Ectodermal cell (in vitro differentiated cells): ENCODE measurements at regions not wholly inside any gene's neighbourhood (a gene's known extent, or its start where the extent isn't known, plus 50 kb on each side); places are given as distances from the start of the nearest gene placed in this dataset.

ENCODE experiments used
- H3K27ac ChIP-seq: 2 replicates; pipeline ENCODE4 v1.7.0; 2013; ENCODE audit warnings: mild to moderate bottlenecking, low read depth, low read length; ENCODE audit not compliant: insufficient read depth, poor library complexity, severe bottlenecking
- H3K27me3 ChIP-seq: 2 replicates; pipeline ENCODE4 v1.7.0; 2013; ENCODE audit warnings: mild to moderate bottlenecking, low read length; ENCODE audit not compliant: insufficient read depth, control insufficient read depth, poor library complexity, severe bottlenecking
- H3K36me3 ChIP-seq: one replicate; pipeline ENCODE4 v1.7.0; 2013; ENCODE audit warnings: low read length; ENCODE audit not compliant: control insufficient read depth, insufficient read depth
- H3K4me1 ChIP-seq: one replicate; pipeline ENCODE4 v1.7.0; 2013; ENCODE audit warnings: low read length; ENCODE audit not compliant: control insufficient read depth, insufficient read depth
- H3K4me3 ChIP-seq: 2 replicates; pipeline ENCODE4 v1.7.0; 2013; ENCODE audit warnings: low read depth, low read length, control low read depth; ENCODE audit not compliant: insufficient read depth
- H3K9me3 ChIP-seq: 2 replicates; pipeline ENCODE4 v1.7.0; 2013; ENCODE audit warnings: mild to moderate bottlenecking, low read length, moderate library complexity; ENCODE audit not compliant: control insufficient read depth
- WGBS, 2 experiments: methylation state at CpG; one replicate each; pipeline ENCODE4 v1.1.7; 2013; ENCODE audit warnings: missing lambda C conversion rate in 2 of 2; 5-methylcytosine and 5-hydroxymethylcytosine counted together

GRCh38 chr14:86990396-86990795, 1002.6 kb downstream of the GALC start:
- H3K27me3 ChIP-seq: no peaks in the 10 kb centered on the region
- 88 to 89% methylated on average over 2 of the region's 2 CpGs for WGBS, 2 experiments
- H3K27ac ChIP-seq: no peak overlapping the region
- H3K4me3 ChIP-seq: no peak overlapping the region
- H3K9me3 ChIP-seq: no peaks in the 10 kb centered on the region
- no peaks in the 10 kb centered on the region for H3K4me1 ChIP-seq
- no peaks in the 10 kb centered on the region for H3K36me3 ChIP-seq

GRCh38 chr14:86989285-86989684, 1003.7 kb downstream of the GALC start:
- H3K27ac ChIP-seq: no peak overlapping the region
- no peaks in the 10 kb centered on the region for H3K4me1 ChIP-seq
- H3K36me3 ChIP-seq: no peaks in the 10 kb centered on the region
- H3K4me3 ChIP-seq: no peak overlapping the region
- no peaks in the 10 kb centered on the region for H3K27me3 ChIP-seq
- no peaks in the 10 kb centered on the region for H3K9me3 ChIP-seq
- no CpG with 5 or more reads among the region's 1 CpG for WGBS, 2 experiments

- 92 to 97% methylated on average over 3 of the region's 3 CpGs for WGBS, 2 experiments
- Histone ChIP-seq H3K27me3 (no peaks in the 10 kb centered on the region), H3K4me1 (no peaks in the 10 kb centered on the region), H3K36me3 (no peaks in the 10 kb centered on the region), H3K27ac (no peak overlapping the region), H3K9me3 (no peaks in the 10 kb centered on the region), H3K4me3 (no peak overlapping the region)
Measured at GRCh38 chr14:86987966-86988365, 1005.0 kb downstream of the GALC start.

- Histone ChIP-seq H3K27ac (no peak overlapping the region), H3K27me3 (no peaks in the 10 kb centered on the region)
- WGBS, 2 experiments: 94 to 100% methylated on average over 1 of the region's 1 CpG
Measured at GRCh38 chr14:86973177-86973576, 1019.8 kb downstream of the GALC start.

GRCh38 chr14:86971292-86971691, 1021.7 kb downstream of the GALC start:
- Histone ChIP-seq H3K27ac (no peak overlapping the region), H3K9me3 (no peaks in the 10 kb centered on the region), H3K4me1 (no peaks in the 10 kb centered on the region), H3K4me3 (no peak overlapping the region), H3K27me3 (no peaks in the 10 kb centered on the region), H3K36me3 (no peaks in the 10 kb centered on the region)
- WGBS, 2 experiments: 95 to 100% methylated on average over 2 of the region's 2 CpGs

More at GRCh38 chr14:86973177-86973576, 1019.8 kb downstream of the GALC start:
- H3K9me3 ChIP-seq: no peaks in the 10 kb centered on the region
- no peaks in the 10 kb centered on the region for H3K36me3 ChIP-seq
- no peaks in the 10 kb centered on the region for H3K4me1 ChIP-seq
- no peak overlapping the region for H3K4me3 ChIP-seq

GRCh38 chr14:86961106-86961716, 1031.8 kb downstream of the GALC start:
- WGBS, 2 experiments: 39 to 50% methylated on average over 2 of the region's 2 CpGs
- no peaks in the 10 kb centered on the region for H3K36me3 ChIP-seq
- no peak overlapping the region for H3K27ac ChIP-seq
- H3K27me3 ChIP-seq: no peaks in the 10 kb centered on the region
- H3K4me3 ChIP-seq: no peak overlapping the region
- no peaks in the 10 kb centered on the region for H3K9me3 ChIP-seq
- no peaks in the 10 kb centered on the region for H3K4me1 ChIP-seq

- WGBS, 2 experiments: 92 to 93% methylated on average over 5 of the region's 5 CpGs
- Histone ChIP-seq H3K9me3 (no peaks in the 10 kb centered on the region), H3K27me3 (no peaks in the 10 kb centered on the region), H3K36me3 (no peaks in the 10 kb centered on the region), H3K4me1 (no peaks in the 10 kb centered on the region), H3K27ac (no peak overlapping the region), H3K4me3 (no peak overlapping the region)
Measured at GRCh38 chr14:86955771-86956354, 1037.1 kb downstream of the GALC start.

- H3K27ac ChIP-seq: no peak overlapping the region
- WGBS, 2 experiments: 13% methylated on average over 1 of the region's 1 CpG; no CpG with 5 or more reads in 1 of the 2 experiments
Measured at GRCh38 chr14:86954623-86955022, 1038.4 kb downstream of the GALC start.

GRCh38 chr14:86946446-86946845, 1046.5 kb downstream of the GALC start:
- 84 to 94% methylated on average over 3 of the region's 3 CpGs for WGBS, 2 experiments
- Histone ChIP-seq H3K4me1 (no peaks in the 10 kb centered on the region), H3K27me3 (no peaks in the 10 kb centered on the region), H3K9me3 (no peaks in the 10 kb centered on the region), H3K36me3 (no peaks in the 10 kb centered on the region), H3K27ac (no peak overlapping the region), H3K4me3 (no peak overlapping the region)

More at GRCh38 chr14:86954623-86955022, 1038.4 kb downstream of the GALC start:
- H3K4me1 ChIP-seq: no peaks in the 10 kb centered on the region
- no peaks in the 10 kb centered on the region for H3K27me3 ChIP-seq
- H3K9me3 ChIP-seq: no peaks in the 10 kb centered on the region
- H3K36me3 ChIP-seq: no peaks in the 10 kb centered on the region
- no peak overlapping the region for H3K4me3 ChIP-seq

GRCh38 chr14:86944434-86944833, 1048.5 kb downstream of the GALC start:
- H3K4me1 ChIP-seq: no peaks in the 10 kb centered on the region
- H3K27me3 ChIP-seq: no peaks in the 10 kb centered on the region
- H3K36me3 ChIP-seq: no peaks in the 10 kb centered on the region
- 95 to 98% methylated on average over 5 of the region's 5 CpGs for whole genome bisulfite sequencing, 2 experiments
- no peak overlapping the region for H3K4me3 ChIP-seq
- no peak overlapping the region for H3K27ac ChIP-seq
- no peaks in the 10 kb centered on the region for H3K9me3 ChIP-seq
